HG03457 (cell line): ENCODE measurements at regions not wholly inside any gene's neighbourhood (a gene's known extent, or its start where the extent isn't known, plus 50 kb on each side); places are given as distances from the start of the nearest gene placed in this dataset.
"Not testable (repeated sequence)": the region's sequence is repeated elsewhere in the genome, so short reads cannot be mapped to it uniquely, and the experiment has no call there.

Experiments
- ATAC-seq: cut with Tn5 transposase; IDR thresholded peaks from one replicate; pipeline ENCODE4 v1.9.1; 2021; ENCODE audit warnings: moderate number of reproducible peaks; ENCODE audit not compliant: unreplicated experiment

DNA sequence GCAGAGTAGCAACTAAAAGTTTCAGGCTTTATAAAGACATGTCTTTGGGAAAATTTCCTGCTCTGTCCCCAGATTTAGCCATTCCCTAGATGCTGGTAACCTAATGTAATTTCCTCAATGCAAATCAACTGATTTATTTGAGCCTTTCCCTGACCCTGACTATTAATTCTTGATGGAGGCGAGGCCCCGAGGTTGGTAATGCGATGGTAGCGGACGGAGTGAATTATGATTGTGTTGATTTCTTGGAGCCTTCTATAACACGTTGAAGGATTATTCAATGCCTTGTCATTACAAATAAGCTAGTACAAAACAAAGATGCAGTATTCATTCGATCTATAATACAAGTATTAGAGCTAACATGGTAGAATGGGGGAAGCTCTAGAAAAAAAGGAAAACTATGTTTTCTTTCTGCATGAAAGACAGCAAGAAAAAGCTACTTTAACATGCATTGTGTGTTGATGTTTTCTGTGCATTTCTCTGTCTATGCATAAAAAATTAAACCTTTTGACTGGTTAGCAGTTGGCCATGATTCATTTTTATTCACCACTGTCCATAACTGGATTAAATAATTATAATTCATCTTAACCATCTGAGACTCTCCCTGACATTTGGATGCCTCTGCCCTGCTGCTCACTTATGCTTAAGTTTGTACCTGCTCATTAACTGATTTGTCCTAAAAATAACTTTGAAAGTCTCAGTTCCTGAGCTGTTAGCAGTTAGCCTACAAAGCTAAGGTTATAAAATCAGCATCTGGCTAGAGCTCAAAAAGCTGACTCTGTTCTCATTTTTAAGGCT, 490.2 kb upstream of the NUDT12 start:
- no peak for ATAC-seq

GRCh38 chr5:104050436-104050835, 487.8 kb upstream of the NUDT12 start:
- no peak for ATAC-seq

DNA sequence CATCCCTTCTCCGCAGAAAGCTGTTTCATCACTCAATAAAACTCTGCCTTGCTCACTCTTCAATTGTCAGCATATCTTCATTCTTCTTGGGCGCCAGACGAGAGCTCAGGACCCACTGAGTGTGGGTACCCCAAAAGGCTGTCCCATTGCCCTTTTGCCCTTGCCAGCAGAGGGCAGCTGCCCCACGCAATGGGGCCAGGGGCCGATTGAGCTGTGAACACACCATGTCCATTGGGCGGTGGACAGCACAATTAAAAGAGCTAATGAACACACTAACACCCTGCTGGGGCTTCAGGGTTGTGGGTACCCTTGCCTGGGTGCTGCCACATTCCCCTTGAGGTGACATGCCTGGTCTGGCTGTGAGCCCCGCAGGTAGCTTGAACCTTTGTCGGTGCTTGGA, 487.2 kb upstream of the NUDT12 start:
- ATAC-seq: no peak

DNA sequence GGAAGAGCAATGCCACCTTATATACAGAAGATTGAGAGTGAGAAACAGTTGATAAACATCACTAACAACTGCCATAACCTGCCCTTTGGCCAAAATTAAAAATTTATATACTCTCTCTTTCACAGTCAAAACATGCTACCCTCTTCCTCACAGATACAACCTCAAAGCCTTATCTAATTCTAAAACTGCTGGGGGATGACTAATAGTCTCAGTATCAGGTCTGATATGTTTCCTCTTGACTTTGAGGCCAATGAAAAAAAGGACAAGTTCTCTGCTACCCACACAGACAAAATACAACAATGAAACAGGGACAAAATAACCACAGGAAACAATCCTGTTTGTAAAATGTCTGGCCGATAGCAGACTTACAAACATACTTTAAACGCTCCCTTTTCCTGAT, 485.6 kb upstream of the NUDT12 start:
- no peak for ATAC-seq

GRCh38 chr5:104045987-104046386, 483.4 kb upstream of the NUDT12 start:
- ATAC-seq: no peak

- not testable (repeated sequence) for ATAC-seq
Measured at GRCh38 chr5:104039871-104040270, 477.3 kb upstream of the NUDT12 start.

DNA sequence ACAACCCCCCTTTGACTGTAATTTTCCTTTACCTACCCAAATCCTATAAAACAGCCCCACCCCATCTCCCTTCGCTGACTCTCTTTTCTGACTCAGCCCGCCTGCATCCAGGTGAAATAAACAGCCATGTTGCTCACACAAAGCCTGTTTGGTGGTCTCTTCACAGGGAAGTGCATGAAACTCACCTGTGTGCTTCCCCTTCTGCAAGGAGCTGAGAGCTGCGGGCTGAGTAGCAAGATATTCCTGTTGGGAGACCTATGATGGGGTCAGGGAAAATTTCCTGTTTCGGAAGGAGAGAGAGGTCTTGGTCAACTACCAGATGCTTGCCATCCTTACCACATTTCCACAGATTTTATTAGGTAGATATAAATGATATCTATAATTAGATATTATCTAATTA, 474.5 kb upstream of the NUDT12 start:
- not testable (repeated sequence) for ATAC-seq

- not testable (repeated sequence) for ATAC-seq
Measured at GRCh38 chr5:104033186-104033585, 470.6 kb upstream of the NUDT12 start.

DNA sequence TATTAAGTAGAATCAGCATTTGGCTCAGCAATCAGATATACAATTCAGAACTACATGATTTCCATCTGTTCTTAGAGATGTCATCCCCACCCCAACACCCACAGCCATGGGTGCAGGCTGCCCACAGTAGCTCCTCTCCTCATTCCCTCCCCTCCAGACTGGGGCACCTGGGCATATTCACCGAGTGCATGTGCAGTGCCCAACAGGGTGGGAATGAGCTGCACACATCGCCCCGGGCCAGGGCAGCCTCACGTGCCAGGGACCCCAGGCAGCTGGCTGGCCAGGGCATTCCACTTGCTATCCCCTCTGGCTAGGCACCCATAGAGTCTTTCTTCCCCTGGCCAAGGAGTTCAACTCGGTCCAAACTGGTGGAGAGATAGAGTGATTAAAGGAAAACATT, 461.9 kb upstream of the NUDT12 start:
- no peak for ATAC-seq

- no peak for ATAC-seq
Measured at GRCh38 chr5:104023739-104024138, 461.1 kb upstream of the NUDT12 start.

DNA sequence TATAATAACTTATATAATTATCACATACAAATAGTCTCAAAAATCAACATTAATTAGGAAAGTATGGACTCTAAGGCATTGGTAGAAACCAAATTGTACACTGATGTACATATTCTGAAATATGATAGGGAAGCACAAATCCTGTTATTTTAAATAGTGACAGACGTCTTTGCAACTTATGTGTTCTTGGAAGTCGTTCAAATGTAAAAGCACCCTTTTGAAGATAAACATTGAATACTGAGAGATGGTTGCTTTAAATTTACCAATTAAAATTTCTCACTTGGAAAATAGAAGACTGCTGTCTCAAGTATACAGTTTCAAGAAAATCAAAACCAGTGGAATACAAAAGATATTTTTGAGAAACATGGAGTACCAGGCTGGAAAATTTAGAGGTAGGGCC, 457.4 kb upstream of the NUDT12 start:
- no peak for ATAC-seq

- no peak for ATAC-seq
Measured at GRCh38 chr5:104018299-104018698, 455.7 kb upstream of the NUDT12 start.

- no peak for ATAC-seq
Measured at GRCh38 chr5:104016646-104017045, 454.1 kb upstream of the NUDT12 start.

- ATAC-seq: no peak
Measured at GRCh38 chr5:104015765-104016164, 453.2 kb upstream of the NUDT12 start.

DNA sequence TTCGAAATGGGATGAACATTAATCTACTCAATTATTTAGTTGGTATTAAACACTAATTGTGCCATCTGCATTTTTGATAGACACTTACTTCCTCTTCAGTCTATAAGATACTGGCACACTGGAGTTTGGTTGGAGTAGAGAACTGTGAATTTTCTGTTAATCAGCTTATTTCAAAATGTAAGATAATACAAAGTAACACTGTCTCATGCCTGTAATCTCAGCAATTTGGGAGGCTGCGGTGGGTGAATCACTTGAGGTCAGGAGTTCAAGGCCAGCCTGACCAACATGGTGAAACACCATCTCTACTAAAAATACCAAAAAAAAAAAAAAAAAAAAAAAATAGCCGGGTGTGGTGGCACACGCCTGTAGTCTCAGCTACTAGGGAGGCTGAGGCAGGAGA, 440.2 kb upstream of the NUDT12 start:
- ATAC-seq: not testable (repeated sequence)

DNA sequence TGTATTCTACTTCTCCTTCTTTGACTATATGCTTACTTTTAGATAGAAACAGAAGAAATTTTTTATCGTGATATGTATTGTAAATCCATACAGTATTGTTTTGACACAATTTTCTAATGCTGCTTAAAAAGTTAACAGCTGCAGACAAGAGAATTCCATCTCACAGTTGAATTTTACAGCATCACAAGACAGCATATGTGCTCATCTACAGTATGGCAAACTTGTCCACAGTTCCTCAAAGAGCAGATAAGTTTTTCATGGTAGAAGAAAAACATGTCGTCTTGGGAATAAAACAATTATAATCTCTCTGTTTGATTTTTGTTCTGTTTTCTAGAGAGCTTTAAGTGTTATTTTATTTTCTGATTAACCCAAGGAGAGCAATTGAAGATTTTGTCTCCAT, 438.5 kb upstream of the NUDT12 start:
- no peak for ATAC-seq

DNA sequence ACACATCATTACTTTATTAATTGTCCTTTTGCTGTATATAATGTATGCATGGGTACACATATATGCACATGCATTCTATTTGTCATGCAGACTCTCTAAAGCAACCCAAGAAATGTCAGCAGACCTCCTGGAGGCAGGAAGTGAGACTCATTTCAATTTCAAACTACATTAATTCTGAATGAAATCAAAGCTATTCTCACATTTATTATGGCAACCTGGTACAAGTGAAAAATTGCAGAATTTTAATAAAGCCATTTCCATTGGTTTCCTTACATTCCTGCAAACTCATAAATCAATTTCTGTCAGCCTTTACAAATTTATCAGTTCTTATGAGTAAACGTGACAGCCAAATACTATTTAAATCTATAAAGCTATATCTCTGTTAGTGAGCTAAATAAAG, 430.4 kb upstream of the NUDT12 start:
- ATAC-seq: no peak

DNA sequence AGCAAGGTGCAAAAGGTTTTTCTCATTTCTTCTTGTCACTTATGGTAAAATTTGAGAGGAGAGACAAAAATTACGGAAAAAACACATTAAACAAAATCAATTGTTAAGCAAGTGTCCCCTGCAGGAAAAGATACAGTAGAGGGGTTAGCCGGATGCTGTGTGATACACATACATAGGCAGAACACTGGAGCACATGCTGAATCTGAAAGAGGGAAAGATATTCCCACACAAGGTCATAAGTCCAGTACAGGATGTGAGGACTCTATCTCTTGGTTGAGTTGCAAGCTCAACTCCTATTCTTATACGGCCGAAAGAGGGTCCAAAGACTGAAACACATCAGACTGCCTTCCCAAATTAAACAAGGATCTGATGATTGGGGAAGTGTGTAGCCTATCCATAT, 427.5 kb upstream of the NUDT12 start:
- no peak for ATAC-seq

DNA sequence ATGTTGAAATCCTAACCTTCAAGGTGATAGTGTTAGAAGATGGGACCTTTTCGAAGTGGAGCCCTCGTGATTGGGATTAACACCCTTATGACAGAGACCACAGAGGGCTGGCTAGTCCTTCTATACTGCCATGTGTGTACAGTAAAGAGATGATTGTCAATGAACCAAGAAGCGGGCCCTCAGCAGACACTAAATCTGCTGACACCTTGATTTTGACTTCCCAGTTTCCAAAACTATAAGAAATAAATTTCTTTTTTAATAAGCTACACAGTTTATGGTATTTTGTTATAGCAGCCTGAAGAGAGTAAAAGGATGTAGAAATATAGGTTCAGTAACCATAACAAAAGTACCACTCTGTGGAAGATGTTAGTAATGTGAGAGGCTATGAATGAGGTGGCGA, 419.0 kb upstream of the NUDT12 start:
- ATAC-seq: no peak

GRCh38 chr5:103973669-103974068, 411.1 kb upstream of the NUDT12 start:
- ATAC-seq: no peak

DNA sequence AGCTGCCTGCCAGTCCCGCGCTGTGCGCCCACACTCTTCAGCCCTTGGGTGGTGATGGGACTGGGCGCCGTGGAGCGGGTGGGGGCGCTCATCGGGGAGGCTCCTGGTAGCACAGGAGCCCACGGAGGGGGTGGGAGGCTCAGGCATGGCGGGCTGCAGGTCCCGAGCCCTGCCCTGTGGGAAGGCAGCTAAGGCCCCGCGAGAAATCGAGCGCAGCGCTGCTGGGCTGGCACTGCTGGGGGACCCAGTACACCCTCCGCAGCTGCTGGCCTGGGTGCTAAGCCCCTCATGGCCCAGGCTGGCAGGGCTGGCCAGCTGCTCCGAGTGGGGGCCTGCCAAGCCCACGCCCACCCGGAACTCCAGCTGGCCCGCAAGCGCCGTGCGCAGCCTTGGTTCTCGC, 403.7 kb upstream of the NUDT12 start:
- ATAC-seq: not testable (repeated sequence)

DNA sequence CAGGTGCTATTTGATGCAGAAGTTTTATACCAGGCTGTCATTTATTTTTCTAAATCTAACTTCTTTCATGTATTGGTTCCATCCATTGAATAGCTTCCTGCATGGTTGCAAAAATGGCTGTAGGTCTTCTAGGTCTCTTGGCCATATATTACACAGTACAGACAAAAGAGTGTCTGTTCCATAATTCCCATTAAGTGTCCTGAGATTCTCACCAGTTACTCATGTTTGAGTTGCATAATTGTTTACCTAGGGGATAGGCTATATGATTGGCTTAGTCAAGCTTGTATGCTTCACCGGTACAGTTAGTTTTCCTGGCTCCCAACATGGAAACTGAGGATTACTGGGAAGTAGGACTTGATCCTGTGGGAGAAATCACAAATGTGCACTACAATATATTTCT, 399.4 kb upstream of the NUDT12 start:
- ATAC-seq: no peak
